GM13976 (cell line): ENCODE measurements at regions not wholly inside any gene's neighbourhood (a gene's known extent, or its start where the extent isn't known, plus 50 kb on each side); places are given as distances from the start of the nearest gene placed in this dataset.
"Not testable (repeated sequence)": the region's sequence is repeated elsewhere in the genome, so short reads cannot be mapped to it uniquely, and the experiment has no call there.

Experiments
- DNase-seq: peaks from one replicate; pipeline ENCODE4 v3.0.0; 2012; ENCODE audit warnings: low spot score
- in situ Hi-C: fragments of 300-500 bp; cut with MboI; formaldehyde crosslinking; loops from one replicate; pipeline ENCODE4 v1.12.0; 2022; ENCODE audit warnings: low sequenced_read_pairs, mixed read lengths, inconsistent platforms; ENCODE audit not compliant: unreplicated experiment
- TF ChIP-seq, protein P1 (sequence below): IDR thresholded peaks from 2 replicates; pipeline ENCODE4 v1.5.1; 2012; ENCODE audit warnings: borderline replicate concordance, mild to moderate bottlenecking; ENCODE audit not compliant: insufficient read depth; ENCODE audit errors: extremely low read depth, missing control alignments, control extremely low read depth

DNA sequence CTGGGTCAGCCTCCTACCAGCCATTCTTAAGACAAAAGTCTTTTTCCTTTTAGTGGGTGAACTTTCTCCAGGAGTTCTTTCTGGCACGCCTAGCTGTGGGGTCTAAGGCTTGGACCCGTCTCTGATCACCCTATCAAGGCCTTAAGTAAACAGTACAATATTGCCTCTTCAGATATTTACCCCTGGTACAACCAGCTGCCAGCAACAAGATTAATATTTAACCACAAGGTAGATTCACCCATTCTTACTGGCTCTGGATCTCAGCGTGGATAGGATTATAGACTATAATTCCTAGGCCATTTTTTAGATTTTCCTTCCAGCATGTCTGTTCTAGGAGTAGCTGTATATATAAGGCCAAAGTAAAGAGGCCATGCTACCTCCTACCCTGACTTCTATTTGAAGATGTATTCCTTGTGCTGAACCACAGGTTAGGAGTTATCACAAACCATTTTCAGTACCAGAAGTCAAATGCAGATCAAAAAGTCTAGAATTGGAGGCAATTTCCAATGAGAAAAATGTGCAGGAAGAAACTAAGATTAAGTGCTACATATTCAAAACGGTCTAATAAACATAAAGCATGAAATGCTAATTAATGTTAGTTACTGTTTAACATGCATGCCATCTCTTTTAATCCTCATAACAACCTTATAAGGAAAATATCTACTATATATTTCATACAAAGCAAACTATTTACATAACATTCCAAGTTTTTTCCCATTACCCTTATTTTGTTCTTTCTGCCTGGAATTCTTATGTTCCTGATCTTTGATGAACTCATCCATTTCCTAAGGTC, 110.0 kb upstream of the SYN3 start:
- DNase-seq = no peak
- TF ChIP-seq, protein P1, sequence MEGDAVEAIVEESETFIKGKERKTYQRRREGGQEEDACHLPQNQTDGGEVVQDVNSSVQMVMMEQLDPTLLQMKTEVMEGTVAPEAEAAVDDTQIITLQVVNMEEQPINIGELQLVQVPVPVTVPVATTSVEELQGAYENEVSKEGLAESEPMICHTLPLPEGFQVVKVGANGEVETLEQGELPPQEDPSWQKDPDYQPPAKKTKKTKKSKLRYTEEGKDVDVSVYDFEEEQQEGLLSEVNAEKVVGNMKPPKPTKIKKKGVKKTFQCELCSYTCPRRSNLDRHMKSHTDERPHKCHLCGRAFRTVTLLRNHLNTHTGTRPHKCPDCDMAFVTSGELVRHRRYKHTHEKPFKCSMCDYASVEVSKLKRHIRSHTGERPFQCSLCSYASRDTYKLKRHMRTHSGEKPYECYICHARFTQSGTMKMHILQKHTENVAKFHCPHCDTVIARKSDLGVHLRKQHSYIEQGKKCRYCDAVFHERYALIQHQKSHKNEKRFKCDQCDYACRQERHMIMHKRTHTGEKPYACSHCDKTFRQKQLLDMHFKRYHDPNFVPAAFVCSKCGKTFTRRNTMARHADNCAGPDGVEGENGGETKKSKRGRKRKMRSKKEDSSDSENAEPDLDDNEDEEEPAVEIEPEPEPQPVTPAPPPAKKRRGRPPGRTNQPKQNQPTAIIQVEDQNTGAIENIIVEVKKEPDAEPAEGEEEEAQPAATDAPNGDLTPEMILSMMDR = no peak
- in situ Hi-C loops = no loop called here

DNA sequence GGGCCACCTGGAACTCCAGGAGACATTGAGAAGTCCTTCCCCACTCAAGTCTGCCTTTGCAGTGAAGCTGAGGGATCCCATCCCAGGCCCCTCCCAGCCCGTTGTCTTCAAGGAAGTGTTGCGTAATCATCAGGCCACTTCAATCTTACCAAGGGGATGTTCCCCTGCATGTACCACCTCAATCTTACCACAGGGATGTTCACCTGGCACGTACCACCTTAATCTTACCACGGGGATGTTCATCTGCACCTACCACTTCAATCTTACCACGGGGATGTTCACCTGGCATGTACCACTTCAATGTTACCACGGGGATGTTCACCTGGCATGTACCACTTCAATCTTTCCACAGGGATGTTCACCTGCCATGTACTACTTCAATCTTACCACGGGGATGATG, 108.0 kb upstream of the SYN3 start:
- no peak for DNase-seq
- TF ChIP-seq, protein P1 = no peak

DNA sequence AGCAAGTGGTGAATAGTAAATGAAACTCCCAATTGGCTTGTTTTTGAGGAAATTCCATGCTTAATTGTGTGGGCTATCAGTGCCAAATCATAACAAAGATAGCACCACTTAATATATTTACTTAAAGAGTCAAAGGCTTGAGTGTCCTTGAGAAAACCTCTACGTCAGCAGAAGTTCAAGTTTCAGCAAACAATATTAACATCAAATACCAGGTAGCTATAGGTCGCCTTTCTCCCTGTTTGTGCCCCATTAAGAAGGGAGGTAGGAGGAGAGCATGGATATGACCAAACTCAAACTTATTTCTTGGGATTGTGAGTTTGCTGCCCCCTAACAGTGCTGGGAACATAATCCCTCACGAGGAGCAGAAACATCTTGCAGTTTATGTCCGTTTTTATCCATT, 105.6 kb upstream of the SYN3 start:
- in situ Hi-C loops = no loop called here
- TF ChIP-seq, protein P1 = no peak
- no peak for DNase-seq

More for the DNA sequence above, 108.0 kb upstream of the SYN3 start:
- in situ Hi-C loops = no loop called here

DNA sequence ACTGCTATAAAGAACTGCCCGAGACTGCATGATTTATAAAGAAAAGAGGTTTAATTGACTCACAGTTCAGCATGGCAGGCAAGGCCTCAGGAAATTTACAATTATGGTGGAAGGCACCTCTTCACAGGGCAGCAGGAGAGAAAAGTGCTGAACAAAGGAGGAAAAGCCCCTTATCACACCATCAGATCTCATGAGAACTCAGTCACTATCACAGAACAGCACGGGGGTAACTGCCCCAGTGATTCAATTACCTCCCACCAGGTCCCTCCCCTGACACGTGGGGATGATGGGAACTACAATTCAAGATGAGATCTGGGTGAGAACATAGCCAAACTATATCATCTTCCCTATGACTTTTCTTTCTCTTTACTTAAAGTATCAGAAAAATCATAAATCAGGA, 104.0 kb upstream of the SYN3 start:
- TF ChIP-seq, protein P1 = no peak
- no peak for DNase-seq
- in situ Hi-C loops = no loop called here

DNA sequence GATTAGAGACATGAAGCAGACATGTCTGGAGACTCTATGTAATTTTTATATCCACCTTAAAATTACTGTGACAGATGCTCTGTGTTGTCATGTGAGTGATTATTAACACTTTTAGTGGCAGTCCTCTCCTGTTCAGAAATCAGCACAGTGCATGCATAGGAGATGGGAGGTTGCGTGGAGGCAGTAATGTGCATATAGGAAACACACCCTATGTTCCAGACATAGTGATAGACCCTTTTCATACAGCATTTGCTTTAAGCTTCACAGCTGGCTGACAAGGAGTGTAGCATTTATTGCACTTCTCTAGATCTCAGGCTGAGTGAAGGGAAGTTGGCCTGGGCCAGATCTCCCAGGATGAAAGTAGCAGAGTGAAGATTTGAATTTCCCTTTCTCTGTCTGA, 102.3 kb upstream of the SYN3 start:
- TF ChIP-seq, protein P1 = no peak
- in situ Hi-C loops = no loop called here
- DNase-seq = no peak

DNA sequence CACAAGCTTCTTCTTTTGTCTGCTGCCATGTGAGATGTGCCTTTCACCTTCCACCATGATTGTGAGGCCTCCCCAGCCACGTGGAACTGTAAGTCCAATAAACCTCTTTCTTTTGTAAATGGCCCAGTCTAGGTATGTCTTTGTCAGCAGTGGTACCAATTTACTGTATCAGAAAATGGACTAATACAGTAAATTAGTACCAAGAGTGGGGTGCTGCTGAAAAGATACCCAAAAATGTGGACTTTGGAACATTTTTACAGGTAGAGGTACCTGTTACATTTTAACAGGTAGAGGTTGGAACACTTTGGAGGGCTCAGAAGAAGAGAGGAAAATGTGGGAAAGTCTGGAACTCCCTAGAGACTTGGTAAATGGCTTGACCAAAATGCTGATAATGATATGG, 96.8 kb upstream of the SYN3 start:
- in situ Hi-C loops, DNase-seq: not testable (repeated sequence)

DNA sequence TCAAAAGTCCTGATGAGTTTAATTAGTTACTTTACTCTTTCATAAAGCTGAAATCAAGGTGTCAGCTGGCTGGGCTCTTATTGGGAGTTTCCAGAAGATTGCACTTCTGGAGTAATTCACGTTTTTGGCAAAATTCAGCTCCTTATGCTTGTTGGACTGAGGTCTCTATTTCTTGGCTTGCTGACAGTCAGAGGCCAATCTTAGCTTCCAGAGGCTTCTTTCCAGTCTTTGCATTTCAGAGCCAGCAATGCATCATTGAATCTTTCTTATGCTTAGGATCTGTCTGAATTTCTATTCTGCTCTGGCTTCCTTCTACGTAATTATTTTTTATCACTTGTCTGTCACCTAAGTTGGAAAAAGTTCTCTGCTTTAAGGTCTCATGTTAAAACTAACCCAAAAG, 91.4 kb upstream of the SYN3 start:
- TF ChIP-seq, protein P1 = no peak
- DNase-seq = no peak
- in situ Hi-C loops = no loop called here
